Heart right ventricle (tissue), 16 donors: ENCODE measurements at regions not wholly inside any gene's neighbourhood (a gene's known extent, or its start where the extent isn't known, plus 50 kb on each side); places are given as distances from the start of the nearest gene placed in this dataset.

Experiments
- ATAC-seq, 8 donors: fragments of 200-7000 bp; cut with Tn5 transposase; one replicate each; pipeline ENCODE4 v1.9.1; 2020; ENCODE audit warnings: mild to moderate bottlenecking in 8 of 8, moderate library complexity in 8 of 8, moderate number of reproducible peaks in 1 of 8
- DNase-seq, 2 donors: peaks; one replicate each; pipeline ENCODE4 v3.0.0-alpha.2; 2020
- H3K27ac ChIP-seq, 10 donors: fragments of 200-600 bp; sonication (generic) in 2 of 10; one replicate each; pipeline versions ENCODE4 v1.5.0 to v1.8.0; 2020 to 2022; ENCODE audit warnings: mild to moderate bottlenecking in 3 of 10
- H3K27me3 ChIP-seq, 7 donors: fragments of 200-600 bp; one replicate each; pipeline ENCODE4 v1.8.0; 2021 to 2022; ENCODE audit warnings: mild to moderate bottlenecking in 2 of 7
- H3K36me3 ChIP-seq, 9 donors: fragments of 200-600 bp; sonication (generic) in 1 of 9; one replicate each; pipeline versions ENCODE4 v1.5.0 to v1.8.0; 2020 to 2022; ENCODE audit warnings: mild to moderate bottlenecking in 2 of 9
- H3K4me1 ChIP-seq, 9 donors: fragments of 200-600 bp; sonication (generic) in 1 of 9; one replicate each; pipeline versions ENCODE4 v1.5.0 to v1.8.0; 2020 to 2022; ENCODE audit warnings: mild to moderate bottlenecking in 4 of 9
- H3K4me3 ChIP-seq, 10 donors: fragments of 200-600 bp; sonication (generic) in 2 of 10; one replicate each; pipeline versions ENCODE4 v1.5.0 to v1.8.0; 2020 to 2022; ENCODE audit warnings: mild to moderate bottlenecking in 7 of 10, moderate library complexity in 2 of 10
- H3K9me3 ChIP-seq, 11 donors: fragments of 200-600 bp in 10 of 11; sonication (generic) in 2 of 11; one replicate each; pipeline versions ENCODE4 v1.5.0 to v1.8.0; 2013 to 2022; ENCODE audit warnings: mild to moderate bottlenecking in 2 of 11, control low read depth in 1 of 11, moderate library complexity in 1 of 11
- CTCF ChIP-seq, 9 donors: fragments of 200-600 bp; sonication (generic) in 2 of 9; IDR thresholded peaks; one replicate each; pipeline versions ENCODE4 v1.5.0 to v1.8.0; 2021 to 2022; ENCODE audit warnings: antibody characterized with exemption in 9 of 9, mild to moderate bottlenecking in 5 of 9, moderate library complexity in 1 of 9
- WGBS, 2 donors: extraction: QIAGEN DNeasy Blood & Tissue Kit; methylation state at CpG; one replicate each; pipeline ENCODE4 v1.1.7; 2013; ENCODE audit warnings: inconsistent platforms in 1 of 2; 5-methylcytosine and 5-hydroxymethylcytosine counted together
- intact Hi-C, 10 donors: fragments of 100-400 bp; cut with DNase I; formaldehyde crosslinking; loops; one replicate each; pipeline versions ENCODE4 v1.11.1 to v1.14.2; 2022
- donor health status: Arrhythmogenic right ventricular cardiomyopathy.
- donor health status: ischemic (EF 13 %, LVEDD 7.1; RV severe dilation, severe dysfunction).
- donor health status: healthy with polysubstance abuse.
- donor health status: DM: no; HTN: yes; CAD: no.
- donor health status: DM: no; HTN: no; CAD: no.
- donor health status: ischemic (EF 25% LVEDD 6.9; RV normal size, moderate dysfunction).
- donor health status: ischemic (EF 25% LVEDD 5.7; RV mildly dilated, moderate dysfunction).
- donor health status: healthy.
- donor health status: DM: yes; HTN: yes; CAD: no.
- donor health status: Ischemic cardiomyopathy.
- donor health status: ischemic (EF 35%, LVEDD 5.7; RV mildly dilated, moderate dysfunction).
- donor health status: nonischemic (EF 11% LVEDD 7.7; RV severe dilation, severe dysfunction).
- donor health status: DM: yes; HTN: yes; CAD: no.
- donor health status: PGD.
- donor health status: ischemic (EF 29% LVEDD 5.4; RV normal size, mild dysfunction).
- donor health status: nonischemic (EF 23%, LVEDD 6.1; RV moderate dilation, normal function).

- Histone ChIP-seq H3K27ac (no peak overlapping the region), H3K36me3 (no peaks in the 10 kb centered on the region), H3K4me3 (no peak overlapping the region), H3K27me3 (no peaks in the 10 kb centered on the region), H3K4me1 (no peaks in the 10 kb centered on the region), H3K9me3 (no peaks in the 10 kb centered on the region)
- no peak for ATAC-seq
- peak in 1 of 2 donors; percentile 7 for DNase-seq
- TF ChIP-seq CTCF (IDR thresholded peaks at IDR 0.05) = no peak
- 93 to 97% methylated on average over 27 to 28 of the region's 28 CpGs for WGBS, 2 donors
- intact Hi-C loops = no loop called here
Measured at GRCh38 chr4:29047341-29048041, 1672.7 kb upstream of the PCDH7 start.

- H3K4me3 ChIP-seq = no peak overlapping the region
- DNase-seq = no peak
- no peak overlapping the region for H3K27ac ChIP-seq
- H3K4me1 ChIP-seq = no peaks in the 10 kb centered on the region
- intact Hi-C loops = no loop called here
- no peaks in the 10 kb centered on the region for H3K27me3 ChIP-seq
- H3K36me3 ChIP-seq = no peaks in the 10 kb centered on the region
- no peak for ATAC-seq
- no peaks in the 10 kb centered on the region for H3K9me3 ChIP-seq
- 75 to 79% methylated on average over 4 of the region's 4 CpGs for WGBS, 2 donors
- no peak for TF ChIP-seq CTCF (IDR thresholded peaks at IDR 0.05)
Measured at GRCh38 chr4:29051381-29051965, 1668.7 kb upstream of the PCDH7 start.

- H3K36me3 ChIP-seq = no peaks in the 10 kb centered on the region
- no peaks in the 10 kb centered on the region for H3K4me1 ChIP-seq
- no peaks in the 10 kb centered on the region for H3K9me3 ChIP-seq
- no peaks in the 10 kb centered on the region for H3K27me3 ChIP-seq
- intact Hi-C loops = no loop called here
- ATAC-seq = no peak
- no peak overlapping the region for H3K27ac ChIP-seq
- no peak for TF ChIP-seq CTCF (IDR thresholded peaks at IDR 0.05)
- 79 to 83% methylated on average over 4 of the region's 4 CpGs for WGBS, 2 donors
- no peak overlapping the region for H3K4me3 ChIP-seq
- DNase-seq = no peak
Measured at GRCh38 chr4:29052266-29052665, 1667.9 kb upstream of the PCDH7 start.

GRCh38 chr4:29058531-29058930 lies 1661.6 kb upstream of the PCDH7 start:
- Histone ChIP-seq H3K27ac (no peak overlapping the region), H3K4me1 (no peaks in the 10 kb centered on the region), H3K4me3 (no peak overlapping the region), H3K36me3 (no peaks in the 10 kb centered on the region), H3K9me3 (no peaks in the 10 kb centered on the region), H3K27me3 (no peaks in the 10 kb centered on the region)
- DNase-seq (no peak), ATAC-seq (no peak)
- 71 to 78% methylated on average over 2 of the region's 2 CpGs for WGBS, 2 donors
- TF ChIP-seq CTCF (IDR thresholded peaks at IDR 0.05) = no peak
- intact Hi-C loops = no loop called here
